Lower lobe of right lung (tissue), 2 donors: ENCODE measurements at regions not wholly inside any gene's neighbourhood (a gene's known extent, or its start where the extent isn't known, plus 50 kb on each side); places are given as distances from the start of the nearest gene placed in this dataset.

Experiments
- ATAC-seq, 2 donors: fragments of 200-7000 bp; cut with Tn5 transposase; one replicate each; pipeline ENCODE4 v1.9.1; 2020 to 2022; ENCODE audit warnings: mild to moderate bottlenecking in 2 of 2, moderate library complexity in 2 of 2
- DNase-seq: peaks from one replicate; pipeline ENCODE4 v3.0.0-alpha.2; 2020
- H3K27ac ChIP-seq: fragments of 200-600 bp; one replicate; pipeline ENCODE4 v1.8.0; 2022
- H3K27me3 ChIP-seq: fragments of 200-600 bp; one replicate; pipeline ENCODE4 v1.8.0; 2022; ENCODE audit warnings: low read depth
- H3K36me3 ChIP-seq: fragments of 200-600 bp; one replicate; pipeline ENCODE4 v1.8.0; 2022; ENCODE audit warnings: mild to moderate bottlenecking
- H3K4me1 ChIP-seq: fragments of 200-600 bp; one replicate; pipeline ENCODE4 v1.8.0; 2022
- H3K4me3 ChIP-seq: fragments of 200-600 bp; one replicate; pipeline ENCODE4 v1.8.0; 2022; ENCODE audit warnings: mild to moderate bottlenecking
- H3K9me3 ChIP-seq: fragments of 200-600 bp; one replicate; pipeline ENCODE4 v1.8.0; 2022
- CTCF ChIP-seq: fragments of 200-600 bp; IDR thresholded peaks from one replicate; pipeline ENCODE4 v1.8.0; 2022; ENCODE audit warnings: antibody characterized with exemption, mild to moderate bottlenecking
- intact Hi-C: fragments of 100-400 bp; cut with DNase I; formaldehyde crosslinking; loops from one replicate; pipeline ENCODE4 v1.11.0; 2022
- donor health status: DM: no; HTN: yes; CAD: no; lungs with severe emphysema.

- ATAC-seq = no peak
- Histone ChIP-seq H3K27me3 (no peaks in the 10 kb centered on the region), H3K27ac (no peak overlapping the region), H3K9me3 (no peaks in the 10 kb centered on the region), H3K36me3 (no peaks in the 10 kb centered on the region), H3K4me1 (no peaks in the 10 kb centered on the region), H3K4me3 (no peak overlapping the region)
- no peak for DNase-seq
- intact Hi-C loops = no loop called here
- TF ChIP-seq CTCF = no peak
Observed at GRCh38 chr16:26701243-26701886, 365.4 kb upstream of the C16orf82 start.

- no peaks in the 10 kb centered on the region for H3K36me3 ChIP-seq
- H3K9me3 ChIP-seq = no peaks in the 10 kb centered on the region
- no peaks in the 10 kb centered on the region for H3K27me3 ChIP-seq
- intact Hi-C loops = no loop called here
- DNase-seq (no peak), ATAC-seq (no peak)
- TF ChIP-seq CTCF = no peak
- no peak overlapping the region for H3K27ac ChIP-seq
- no peak overlapping the region for H3K4me3 ChIP-seq
- no peaks in the 10 kb centered on the region for H3K4me1 ChIP-seq
Observed at GRCh38 chr16:26705346-26705745, 361.4 kb upstream of the C16orf82 start.

- intact Hi-C loops = no loop called here
Observed at GRCh38 chr16:26708428-26708827, 358.3 kb upstream of the C16orf82 start.

GRCh38 chr16:26709175-26709574, 357.6 kb upstream of the C16orf82 start:
- intact Hi-C loops = no loop called here
- H3K4me1 ChIP-seq = no peaks in the 10 kb centered on the region
- TF ChIP-seq CTCF = no peak
- no peaks in the 10 kb centered on the region for H3K36me3 ChIP-seq
- H3K27me3 ChIP-seq = no peaks in the 10 kb centered on the region
- DNase-seq (no peak), ATAC-seq (no peak)
- no peak overlapping the region for H3K4me3 ChIP-seq
- H3K9me3 ChIP-seq = no peaks in the 10 kb centered on the region
- H3K27ac ChIP-seq = no peak overlapping the region

More at GRCh38 chr16:26708428-26708827, 358.3 kb upstream of the C16orf82 start:
- Histone ChIP-seq H3K4me1 (no peaks in the 10 kb centered on the region), H3K4me3 (no peak overlapping the region), H3K27me3 (no peaks in the 10 kb centered on the region), H3K27ac (no peak overlapping the region), H3K9me3 (no peaks in the 10 kb centered on the region), H3K36me3 (no peaks in the 10 kb centered on the region)
- no peak for DNase-seq
- TF ChIP-seq CTCF = no peak
- no peak for ATAC-seq

- intact Hi-C loops = no loop called here
- H3K9me3 ChIP-seq = no peaks in the 10 kb centered on the region
Observed at GRCh38 chr16:26709754-26710153, 357.0 kb upstream of the C16orf82 start.

More at GRCh38 chr16:26709754-26710153, 357.0 kb upstream of the C16orf82 start:
- Histone ChIP-seq H3K36me3 (no peaks in the 10 kb centered on the region), H3K27ac (no peak overlapping the region), H3K4me1 (no peaks in the 10 kb centered on the region), H3K4me3 (no peak overlapping the region), H3K27me3 (no peaks in the 10 kb centered on the region)
- no peak for ATAC-seq
- TF ChIP-seq CTCF = no peak
- DNase-seq = no peak
